Heart left ventricle (tissue), 13 donors: ENCODE measurements at regions not wholly inside any gene's neighbourhood (a gene's known extent, or its start where the extent isn't known, plus 50 kb on each side); places are given as distances from the start of the nearest gene placed in this dataset.

Experiments used
- POLR2A ChIP-seq, 2 donors: fragments of 450-650 bp; IDR thresholded peaks; one replicate each; pipeline ENCODE4 v1.6.1; 2017; ENCODE audit warnings: antibody characterized with exemption in 2 of 2, mild to moderate bottlenecking in 2 of 2, moderate library complexity in 2 of 2
- TF ChIP-seq, protein P1 (sequence below), 12 donors: fragments of 200-600 bp; sonication (generic) in 4 of 12; IDR thresholded peaks; one replicate each; pipeline versions ENCODE4 v1.5.0 to v1.8.0; 2018 to 2022; ENCODE audit warnings: antibody characterized with exemption in 12 of 12, mild to moderate bottlenecking in 5 of 12
- donor health status: ischemic (EF 13 %, LVEDD 7.1; RV severe dilation, severe dysfunction).
- donor health status: DM: no; HTN: yes; CAD: no.
- donor health status: DM: no; HTN: no; CAD: no.
- donor health status: ischemic (EF 25% LVEDD 6.9; RV normal size, moderate dysfunction).
- donor health status: ischemic (EF 25% LVEDD 5.7; RV mildly dilated, moderate dysfunction).
- donor health status: ischemic (EF 35%, LVEDD 5.7; RV mildly dilated, moderate dysfunction).
- donor health status: nonischemic (EF 11% LVEDD 7.7; RV severe dilation, severe dysfunction).
- donor health status: DM: yes; HTN: yes; CAD: no.
- donor health status: PGD.
- donor health status: ischemic (EF 29% LVEDD 5.4; RV normal size, mild dysfunction).
- donor health status: nonischemic (EF 23%, LVEDD 6.1; RV moderate dilation, normal function).

DNA sequence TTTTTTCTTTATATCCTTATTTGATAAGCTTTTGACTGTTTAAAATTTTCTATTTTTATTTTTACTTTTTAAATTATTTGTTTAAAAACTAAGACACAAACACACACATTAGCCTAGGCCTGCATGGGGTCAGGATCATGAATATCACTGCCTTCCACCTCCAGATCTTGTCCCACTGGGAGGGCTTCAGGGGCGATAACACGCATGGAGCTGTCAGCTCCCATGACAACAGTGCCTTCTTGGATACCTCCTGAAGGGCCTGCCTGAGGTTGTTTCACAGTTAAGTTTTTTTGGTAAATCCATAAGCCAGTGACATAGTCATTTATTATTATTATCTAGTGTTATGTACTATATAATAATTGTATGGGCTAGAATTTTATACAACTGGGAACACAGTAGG is 85.4 kb upstream of the FAT1 start:
- TF ChIP-seq, protein P1, sequence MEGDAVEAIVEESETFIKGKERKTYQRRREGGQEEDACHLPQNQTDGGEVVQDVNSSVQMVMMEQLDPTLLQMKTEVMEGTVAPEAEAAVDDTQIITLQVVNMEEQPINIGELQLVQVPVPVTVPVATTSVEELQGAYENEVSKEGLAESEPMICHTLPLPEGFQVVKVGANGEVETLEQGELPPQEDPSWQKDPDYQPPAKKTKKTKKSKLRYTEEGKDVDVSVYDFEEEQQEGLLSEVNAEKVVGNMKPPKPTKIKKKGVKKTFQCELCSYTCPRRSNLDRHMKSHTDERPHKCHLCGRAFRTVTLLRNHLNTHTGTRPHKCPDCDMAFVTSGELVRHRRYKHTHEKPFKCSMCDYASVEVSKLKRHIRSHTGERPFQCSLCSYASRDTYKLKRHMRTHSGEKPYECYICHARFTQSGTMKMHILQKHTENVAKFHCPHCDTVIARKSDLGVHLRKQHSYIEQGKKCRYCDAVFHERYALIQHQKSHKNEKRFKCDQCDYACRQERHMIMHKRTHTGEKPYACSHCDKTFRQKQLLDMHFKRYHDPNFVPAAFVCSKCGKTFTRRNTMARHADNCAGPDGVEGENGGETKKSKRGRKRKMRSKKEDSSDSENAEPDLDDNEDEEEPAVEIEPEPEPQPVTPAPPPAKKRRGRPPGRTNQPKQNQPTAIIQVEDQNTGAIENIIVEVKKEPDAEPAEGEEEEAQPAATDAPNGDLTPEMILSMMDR (IDR thresholded peaks at IDR 0.05), result no peak
- no peak for TF ChIP-seq POLR2A (IDR thresholded peaks at IDR 0.05)
